GM12864 (cell line): ENCODE measurements at regions not wholly inside any gene's neighbourhood (a gene's known extent, or its start where the extent isn't known, plus 50 kb on each side); places are given as distances from the start of the nearest gene placed in this dataset.

Source experiments
- DNase-seq: peaks from one replicate; pipeline ENCODE4 v3.0.0-alpha.2; 2011; ENCODE audit warnings: low read depth
- H3K4me3 ChIP-seq: 2 replicates; pipeline ENCODE4 v1.5.1; 2011; ENCODE audit warnings: mild to moderate bottlenecking, low read depth, low read length, control low read depth
- CTCF ChIP-seq: IDR thresholded peaks from 2 replicates; pipeline ENCODE4 v1.5.1; 2011; ENCODE audit warnings: low read depth, mild to moderate bottlenecking, moderate library complexity, low read length, control low read depth, inconsistent platforms; ENCODE audit errors: missing control alignments

GRCh38 chr13:107365466-107366215 lies 797.7 kb upstream of the ARGLU1 start:
- DNase-seq, result no peak
- no peak overlapping the region for H3K4me3 ChIP-seq
- no peak for TF ChIP-seq CTCF

DNA sequence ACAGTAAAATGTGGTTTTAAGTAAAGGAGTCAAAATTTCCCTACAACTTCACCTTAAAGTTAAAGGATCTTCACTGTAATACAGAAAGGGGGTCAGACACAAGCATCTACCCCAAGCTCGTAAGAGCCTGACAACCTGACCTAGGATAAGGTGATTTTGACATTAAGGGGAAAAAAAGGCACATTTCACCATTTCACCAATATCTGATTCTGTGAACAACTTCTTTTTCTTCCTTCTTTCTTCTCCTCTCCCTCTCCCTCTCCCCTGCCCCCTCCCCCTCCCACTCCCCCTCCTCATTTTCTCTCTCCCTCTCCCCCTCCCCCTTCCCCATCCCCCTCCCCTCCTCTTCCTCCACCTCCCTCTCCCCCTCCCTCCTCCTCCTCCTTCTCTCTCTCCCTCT lies 796.7 kb upstream of the ARGLU1 start:
- TF ChIP-seq CTCF, result no peak
- H3K4me3 ChIP-seq, result no peak overlapping the region
- DNase-seq, result no peak

DNA sequence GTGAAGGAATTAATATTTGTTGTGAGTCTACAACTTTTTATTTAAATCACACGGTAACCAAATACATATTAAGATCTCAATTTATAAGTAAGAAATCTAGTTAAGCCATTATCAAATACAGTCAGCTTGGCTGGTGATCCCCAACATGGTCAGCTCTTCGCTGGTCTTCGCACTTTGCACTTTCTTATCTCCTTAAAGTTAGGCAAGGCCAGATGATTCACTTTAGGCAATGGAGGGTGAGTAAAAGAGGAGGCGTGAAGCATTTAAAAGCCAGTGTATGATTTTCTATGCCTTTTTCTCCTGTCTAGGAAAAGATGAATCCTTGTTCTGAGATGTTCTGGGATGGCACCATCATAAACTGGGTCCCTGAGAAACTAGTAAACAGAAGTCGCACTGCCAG lies 793.7 kb upstream of the ARGLU1 start:
- DNase-seq, result no peak
- TF ChIP-seq CTCF, result no peak
- no peak overlapping the region for H3K4me3 ChIP-seq

DNA sequence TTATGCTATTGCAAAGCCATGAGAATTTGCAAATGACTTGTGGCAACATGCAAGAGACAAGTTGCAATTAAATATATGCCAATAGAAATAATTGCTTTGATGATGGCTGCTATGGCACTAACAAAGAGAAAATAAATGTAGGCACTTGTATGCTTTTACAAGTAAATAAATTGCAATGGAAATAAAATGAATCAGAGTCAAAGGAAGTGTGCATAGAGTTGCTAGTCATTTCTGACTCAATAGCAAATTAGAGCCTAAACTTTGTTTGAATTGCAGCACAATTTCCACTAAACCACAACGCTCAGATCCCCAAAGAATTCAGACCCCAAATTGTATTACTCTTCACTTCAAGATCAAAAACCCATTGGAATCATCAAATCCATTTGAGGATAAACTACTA lies 792.1 kb upstream of the ARGLU1 start:
- TF ChIP-seq CTCF, result no peak
- no peak for DNase-seq
- H3K4me3 ChIP-seq, result no peak overlapping the region

GRCh38 chr13:107358866-107359265 lies 790.9 kb upstream of the ARGLU1 start:
- no peak overlapping the region for H3K4me3 ChIP-seq
- DNase-seq, result no peak
- no peak for TF ChIP-seq CTCF

DNA sequence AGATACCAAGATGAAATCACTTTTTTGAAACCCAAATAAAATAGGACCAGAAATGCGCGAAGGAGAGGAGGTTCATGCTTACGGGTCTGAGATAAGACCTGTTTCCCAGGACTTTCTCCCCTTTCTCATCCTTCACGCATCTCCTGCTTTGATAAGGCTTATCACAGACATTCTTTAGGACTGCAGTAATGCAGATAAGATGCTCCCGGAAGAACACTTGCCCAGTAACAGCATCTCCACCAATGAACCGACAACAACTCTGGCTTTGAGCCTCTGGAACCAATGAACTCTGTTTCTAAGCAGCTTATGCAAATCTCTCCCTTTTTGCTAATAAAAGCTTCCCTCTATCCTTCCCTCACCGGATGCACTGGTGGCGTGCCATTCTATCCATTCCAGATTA lies 783.4 kb upstream of the ARGLU1 start:
- no peak for DNase-seq
- no peak overlapping the region for H3K4me3 ChIP-seq
- no peak for TF ChIP-seq CTCF

- TF ChIP-seq CTCF, result no peak
- DNase-seq, result no peak
- no peak overlapping the region for H3K4me3 ChIP-seq
Observed at GRCh38 chr13:107348925-107349324, 781.0 kb upstream of the ARGLU1 start.
